Spleen (tissue), 11 donors: ENCODE measurements at regions not wholly inside any gene's neighbourhood (a gene's known extent, or its start where the extent isn't known, plus 50 kb on each side); places are given as distances from the start of the nearest gene placed in this dataset.

Source experiments
- DNase-seq: peaks from one replicate; pipeline ENCODE4 v3.0.0-alpha.2; 2020
- H3K27ac ChIP-seq, 8 donors: fragments of 200-600 bp; sonication (generic) in 7 of 8; 1 replicate in 4 of 8; 2 replicates in 4 of 8; pipeline versions ENCODE4 v1.5.0 to v1.8.0; 2016 to 2021; ENCODE audit warnings: inconsistent platforms in 4 of 8, mild to moderate bottlenecking in 4 of 8, moderate library complexity in 1 of 8
- H3K27me3 ChIP-seq, 7 donors: fragments of 200-600 bp; sonication (generic) in 6 of 7; replicated peaks in 1 of 7; 1 replicate in 4 of 7; 2 replicates in 3 of 7; pipeline versions ENCODE4 v1.5.0 to v1.8.0; 2016 to 2021; ENCODE audit warnings: inconsistent platforms in 3 of 7, mild to moderate bottlenecking in 1 of 7
- H3K36me3 ChIP-seq, 6 donors: fragments of 200-600 bp; sonication (generic) in 5 of 6; 1 replicate in 4 of 6; 2 replicates in 2 of 6; pipeline versions ENCODE4 v1.5.0 to v1.8.0; 2016 to 2021; ENCODE audit warnings: inconsistent platforms in 2 of 6
- H3K4me1 ChIP-seq, 6 donors: fragments of 200-600 bp; sonication (generic) in 5 of 6; 1 replicate in 3 of 6; 2 replicates in 3 of 6; pipeline versions ENCODE4 v1.5.0 to v1.8.0; 2016 to 2021; ENCODE audit warnings: inconsistent platforms in 3 of 6
- H3K4me3 ChIP-seq, 8 donors: fragments of 200-600 bp; sonication (generic) in 7 of 8; 1 replicate in 4 of 8; 2 replicates in 4 of 8; pipeline versions ENCODE4 v1.5.0 to v1.8.0; 2016 to 2021; ENCODE audit warnings: inconsistent platforms in 4 of 8, mild to moderate bottlenecking in 4 of 8, moderate library complexity in 2 of 8
- H3K9me3 ChIP-seq, 8 donors: fragments of 200-600 bp; sonication (generic) in 7 of 8; 1 replicate in 4 of 8; 2 replicates in 4 of 8; pipeline versions ENCODE4 v1.5.0 to v1.8.0; 2016 to 2021; ENCODE audit warnings: inconsistent platforms in 4 of 8
- CTCF ChIP-seq, 11 experiments: fragments of 200-600 bp in 7 of 11; fragments of 450-650 bp in 4 of 11; sonication (generic) in 4 of 11; IDR thresholded peaks in 8 of 11; conservative IDR thresholded peaks in 3 of 11; 1 replicate in 7 of 11; 2 replicates in 4 of 11; pipeline versions ENCODE4 v1.4.0 to v1.8.0; 2016 to 2021; ENCODE audit warnings: antibody characterized with exemption in 11 of 11, inconsistent platforms in 4 of 11, mild to moderate bottlenecking in 1 of 11
- POLR2A ChIP-seq, 3 donors: fragments of 450-650 bp; IDR thresholded peaks; one replicate each; pipeline ENCODE4 v1.5.1; 2017; ENCODE audit warnings: antibody characterized with exemption in 3 of 3, mild to moderate bottlenecking in 1 of 3
- POLR2AphosphoS5 ChIP-seq, 3 donors: sonication (generic); formaldehyde crosslinking; IDR thresholded peaks; one replicate each; pipeline ENCODE4 v1.5.1; 2017; ENCODE audit warnings: antibody characterized with exemption in 3 of 3
- WGBS, 5 donors: extraction: QIAGEN DNeasy Blood & Tissue Kit in 3 of 5; methylation state at CpG; one replicate each; pipeline versions ENCODE4 v1.1.5 to v1.1.7; 2013 to 2018; 5-methylcytosine and 5-hydroxymethylcytosine counted together
- intact Hi-C: fragments of 100-400 bp; cut with DNase I; formaldehyde crosslinking; loops from one replicate; pipeline ENCODE4 v1.15.0; 2023; ENCODE audit warnings: low total_unique reads
- donor health status: healthy with polysubstance abuse.
- donor health status: DM: no; HTN: no; CAD: no; lungs with moderate emphysema.
- donor health status: DM: no; HTN: no; CAD: no.
- donor health status: Bipolar disorder and iron deficiency.
- donor health status: healthy.
- donor health status: DM: no; HTN: no; CAD: no.
- donor health status: DM: yes; HTN: yes; CAD: no.

DNA sequence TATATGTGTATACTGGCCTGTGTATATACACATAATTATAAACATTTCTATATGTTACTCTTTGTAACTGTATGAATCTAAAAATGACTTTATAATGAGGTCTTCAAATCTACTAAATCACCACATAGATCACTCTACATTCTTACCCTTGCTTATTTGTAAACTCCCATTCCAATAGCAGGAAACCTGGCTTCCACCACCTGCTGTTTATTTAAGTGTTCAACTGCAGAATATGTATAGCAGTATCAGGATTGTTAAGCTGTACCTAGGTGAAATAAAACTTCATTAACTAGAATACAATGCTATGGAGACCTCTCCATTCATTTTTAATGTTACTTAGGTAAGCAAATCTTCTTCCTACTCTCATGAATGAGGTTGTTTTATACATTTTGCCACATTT, 1351.1 kb upstream of the B3GALT2 start:
- Histone ChIP-seq H3K9me3 (peaks cover 0 to 21% (median 4%) of the 10 kb centered on the region in 8 donors), H3K4me1 (no peaks in the 10 kb centered on the region)

GRCh38 chr1:194535369-194535768, 1349.0 kb upstream of the B3GALT2 start:
- TF ChIP-seq POLR2AphosphoS5 (IDR thresholded peaks at IDR 0.05) (no peak), CTCF (IDR thresholded peaks at IDR 0.05 in 8 of 11, conservative IDR thresholded peaks at IDR 0.05 in 3 of 11) (no peak), POLR2A (IDR thresholded peaks at IDR 0.05) (no peak)
- Histone ChIP-seq H3K27me3 (no peaks in the 10 kb centered on the region), H3K9me3 (peaks cover 0 to 11% (median 0%) of the 10 kb centered on the region in 8 donors), H3K4me3 (no peak overlapping the region), H3K4me1 (no peaks in the 10 kb centered on the region), H3K27ac (no peak overlapping the region), H3K36me3 (no peaks in the 10 kb centered on the region)
- intact Hi-C loops: no loop called here
- 16 to 30% (median 19%) methylated on average over 6 of the region's 6 CpGs for whole genome bisulfite sequencing, 5 donors
- DNase-seq: no peak

More for the DNA sequence above, 1351.1 kb upstream of the B3GALT2 start:
- no peak for DNase-seq
- Histone ChIP-seq H3K4me3 (no peak overlapping the region), H3K36me3 (no peaks in the 10 kb centered on the region), H3K27ac (no peak overlapping the region), H3K27me3 (no peaks in the 10 kb centered on the region)
- intact Hi-C loops: no loop called here
- TF ChIP-seq POLR2A (IDR thresholded peaks at IDR 0.05) (no peak), POLR2AphosphoS5 (IDR thresholded peaks at IDR 0.05) (no peak), CTCF (IDR thresholded peaks at IDR 0.05 in 8 of 11, conservative IDR thresholded peaks at IDR 0.05 in 3 of 11) (no peak)

DNA sequence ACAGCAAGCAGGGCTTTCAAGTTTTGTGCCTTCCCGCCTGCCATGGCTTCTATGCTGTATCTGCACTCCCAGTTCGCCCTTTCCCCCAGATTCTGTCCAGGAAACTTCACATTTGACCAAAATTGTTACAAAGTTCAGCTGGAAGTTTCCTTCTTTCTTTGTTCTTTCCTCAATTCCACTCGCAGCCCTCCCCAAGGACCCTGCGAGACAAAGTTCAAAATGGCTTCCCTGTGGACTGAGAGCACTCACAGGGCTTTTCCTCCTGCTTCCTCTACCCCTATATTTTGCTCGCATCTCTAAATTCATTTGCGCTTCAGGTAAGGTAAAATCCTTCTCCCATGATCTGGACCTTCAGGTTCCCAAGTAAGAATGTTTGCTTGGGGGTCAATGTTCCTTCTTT, 1348.4 kb upstream of the B3GALT2 start:
- Histone ChIP-seq H3K36me3 (no peaks in the 10 kb centered on the region), H3K27ac (no peak overlapping the region), H3K4me3 (no peak overlapping the region), H3K9me3 (peaks cover 0 to 6% (median 0%) of the 10 kb centered on the region in 8 donors), H3K27me3 (no peaks in the 10 kb centered on the region), H3K4me1 (no peaks in the 10 kb centered on the region)
- intact Hi-C loops: no loop called here
- 69 to 85% (median 73%) methylated on average over 6 of the region's 6 CpGs for WGBS, 5 donors
- no peak for TF ChIP-seq CTCF (IDR thresholded peaks at IDR 0.05 in 8 of 11, conservative IDR thresholded peaks at IDR 0.05 in 3 of 11)
- no peak for DNase-seq

DNA sequence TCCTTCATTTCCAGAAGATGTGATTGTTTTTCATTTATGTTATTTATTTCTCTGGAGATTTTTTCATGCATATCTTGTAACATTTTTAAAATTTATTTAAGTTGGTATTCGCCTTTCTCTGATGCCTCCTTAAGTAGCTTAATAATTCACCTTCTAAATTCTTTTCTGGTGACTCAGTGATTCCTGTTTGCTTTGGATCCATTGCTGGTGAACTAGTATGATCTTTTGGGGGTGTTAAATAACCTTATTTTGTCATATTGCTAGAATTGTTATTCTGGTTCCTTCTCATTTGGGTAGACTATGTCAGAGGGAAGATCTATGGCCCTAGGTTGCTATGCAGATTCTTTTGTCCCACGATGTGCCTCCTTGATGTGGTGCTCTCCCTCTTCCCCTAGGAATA, 1347.2 kb upstream of the B3GALT2 start:
- intact Hi-C loops: no loop called here

More for the DNA sequence above, 1347.2 kb upstream of the B3GALT2 start:
- Histone ChIP-seq H3K4me3 (no peak overlapping the region), H3K27ac (no peak overlapping the region), H3K9me3 (peaks cover 0 to 6% (median 0%) of the 10 kb centered on the region in 8 donors), H3K36me3 (no peaks in the 10 kb centered on the region), H3K27me3 (no peaks in the 10 kb centered on the region), H3K4me1 (no peaks in the 10 kb centered on the region)
- TF ChIP-seq POLR2AphosphoS5 (IDR thresholded peaks at IDR 0.05) (no peak), CTCF (IDR thresholded peaks at IDR 0.05 in 8 of 11, conservative IDR thresholded peaks at IDR 0.05 in 3 of 11) (no peak), POLR2A (IDR thresholded peaks at IDR 0.05) (no peak)
- no peak for DNase-seq
- WGBS, 5 donors: 71 to 90% (median 80%) methylated on average over 2 of the region's 2 CpGs
